ENCODE measurements at regions not wholly inside any gene's neighbourhood (a gene's known extent, or its start where the extent isn't known, plus 50 kb on each side); places are given as distances from the start of the nearest gene placed in this dataset.

- Mint-ChIP-seq H3K27me3 (ENCODE audit: low read depth in 3 of 3) (peaks cover 0 to 3% (median 0%) of the 10 kb centered on the region in 3 donors), H3K36me3 (no peaks in the 10 kb centered on the region), H3K4me1 (no peaks in the 10 kb centered on the region), H3K27ac (no peak overlapping the region), H3K4me3 (no peak overlapping the region), H3K9me3 (no peaks in the 10 kb centered on the region)
- DNase-seq: no peak
Measured at GRCh38 chr2:128745946-128746345, 427.3 kb upstream of the HS6ST1 start.

- Mint-ChIP-seq H3K9me3 (no peaks in the 10 kb centered on the region), H3K4me1 (no peaks in the 10 kb centered on the region), H3K27ac (no peak overlapping the region), H3K27me3 (ENCODE audit: low read depth in 3 of 3) (peaks cover 0 to 3% (median 0%) of the 10 kb centered on the region in 3 donors), H3K4me3 (no peak overlapping the region), H3K36me3 (no peaks in the 10 kb centered on the region)
- no peak for DNase-seq
Measured at GRCh38 chr2:128746356-128746755, 427.7 kb upstream of the HS6ST1 start.

- H3K4me1 Mint-ChIP-seq: peaks cover 0 to 3% of the 10 kb centered on the region in 2 donors
- no peak overlapping the region for H3K27ac Mint-ChIP-seq
- no peaks in the 10 kb centered on the region for H3K36me3 Mint-ChIP-seq
- DNase-seq: no peak
- H3K27me3 Mint-ChIP-seq (ENCODE audit: low read depth in 3 of 3): peaks cover 0 to 3% (median 0%) of the 10 kb centered on the region in 3 donors
- H3K4me3 Mint-ChIP-seq: no peak overlapping the region
- no peaks in the 10 kb centered on the region for H3K9me3 Mint-ChIP-seq
Measured at GRCh38 chr2:128748336-128748735, 429.7 kb upstream of the HS6ST1 start.

GRCh38 chr2:128748835-128749605 lies 430.4 kb upstream of the HS6ST1 start:
- Mint-ChIP-seq H3K4me3 (no peak overlapping the region), H3K27ac (no peak overlapping the region), H3K4me1 (peaks cover 5 to 10% of the 10 kb centered on the region in 2 donors), H3K27me3 (ENCODE audit: low read depth in 3 of 3) (peaks cover 0 to 3% (median 0%) of the 10 kb centered on the region in 3 donors), H3K36me3 (no peaks in the 10 kb centered on the region), H3K9me3 (no peaks in the 10 kb centered on the region)
- DNase-seq: no peak

GRCh38 chr2:128750328-128751165 lies 431.9 kb upstream of the HS6ST1 start:
- Mint-ChIP-seq H3K27me3 (ENCODE audit: low read depth in 3 of 3) (peaks cover 0 to 3% (median 0%) of the 10 kb centered on the region in 3 donors), H3K9me3 (no peaks in the 10 kb centered on the region), H3K27ac (peak overlapping the region in 1 of 6 donors; percentile 43), H3K4me1 (peaks cover 17 to 25% of the 10 kb centered on the region in 2 donors), H3K36me3 (no peaks in the 10 kb centered on the region), H3K4me3 (no peak overlapping the region)
- DNase-seq: no peak

GRCh38 chr2:128751746-128752145 lies 433.1 kb upstream of the HS6ST1 start:
- no peak overlapping the region for H3K4me3 Mint-ChIP-seq
- H3K27me3 Mint-ChIP-seq (ENCODE audit: low read depth in 3 of 3): peaks cover 0 to 3% (median 0%) of the 10 kb centered on the region in 3 donors
- no peaks in the 10 kb centered on the region for H3K36me3 Mint-ChIP-seq
- H3K4me1 Mint-ChIP-seq: peaks cover 17 to 26% of the 10 kb centered on the region in 2 donors
- H3K27ac Mint-ChIP-seq: no peak overlapping the region
- DNase-seq: no peak
- no peaks in the 10 kb centered on the region for H3K9me3 Mint-ChIP-seq

- H3K27me3 Mint-ChIP-seq (ENCODE audit: low read depth in 3 of 3): peaks cover 0 to 3% (median 0%) of the 10 kb centered on the region in 3 donors
Measured at GRCh38 chr2:128752691-128753263, 434.1 kb upstream of the HS6ST1 start.

GRCh38 chr2:128753321-128753720 lies 434.7 kb upstream of the HS6ST1 start:
- no peak for DNase-seq
- peaks cover 17 to 26% of the 10 kb centered on the region in 2 donors for H3K4me1 Mint-ChIP-seq
- peak overlapping the region in 1 of 6 donors; percentile 66 for H3K27ac Mint-ChIP-seq
- no peaks in the 10 kb centered on the region for H3K9me3 Mint-ChIP-seq
- no peak overlapping the region for H3K4me3 Mint-ChIP-seq
- H3K36me3 Mint-ChIP-seq: no peaks in the 10 kb centered on the region
- H3K27me3 Mint-ChIP-seq (ENCODE audit: low read depth in 3 of 3): peaks cover 0 to 3% (median 0%) of the 10 kb centered on the region in 3 donors

More at GRCh38 chr2:128752691-128753263, 434.1 kb upstream of the HS6ST1 start:
- no peak for DNase-seq
- peaks cover 17 to 26% of the 10 kb centered on the region in 2 donors for H3K4me1 Mint-ChIP-seq
- no peaks in the 10 kb centered on the region for H3K9me3 Mint-ChIP-seq
- no peaks in the 10 kb centered on the region for H3K36me3 Mint-ChIP-seq
- H3K4me3 Mint-ChIP-seq: no peak overlapping the region
- peak overlapping the region in 1 of 6 donors; percentile 66 for H3K27ac Mint-ChIP-seq

- peaks cover 17 to 26% of the 10 kb centered on the region in 2 donors for H3K4me1 Mint-ChIP-seq
Measured at GRCh38 chr2:128753800-128754199, 435.1 kb upstream of the HS6ST1 start.

GRCh38 chr2:128754246-128754724 lies 435.6 kb upstream of the HS6ST1 start:
- Mint-ChIP-seq H3K4me3 (peak overlapping the region in 4 of 5 donors; percentile 37 to 42 (median 41)), H3K36me3 (no peaks in the 10 kb centered on the region), H3K27me3 (ENCODE audit: low read depth in 3 of 3) (peaks cover 0 to 3% (median 0%) of the 10 kb centered on the region in 3 donors), H3K9me3 (no peaks in the 10 kb centered on the region), H3K4me1 (peaks cover 17 to 26% of the 10 kb centered on the region in 2 donors), H3K27ac (peak overlapping the region in 5 of 6 donors; percentile 2 to 48 (median 28))
- DNase-seq: peak in 2 of 3 donors; percentile 5 to 16

More at GRCh38 chr2:128753800-128754199, 435.1 kb upstream of the HS6ST1 start:
- no peak for DNase-seq
- H3K36me3 Mint-ChIP-seq: no peaks in the 10 kb centered on the region
- peak overlapping the region in 3 of 5 donors; percentile 37 to 42 (median 41) for H3K4me3 Mint-ChIP-seq
- peaks cover 0 to 3% (median 0%) of the 10 kb centered on the region in 3 donors for H3K27me3 Mint-ChIP-seq (ENCODE audit: low read depth in 3 of 3)
- peak overlapping the region in 3 of 6 donors; percentile 2 to 5 (median 2) for H3K27ac Mint-ChIP-seq
- no peaks in the 10 kb centered on the region for H3K9me3 Mint-ChIP-seq

GRCh38 chr2:128755695-128756364 lies 437.2 kb upstream of the HS6ST1 start:
- Mint-ChIP-seq H3K4me3 (no peak overlapping the region), H3K4me1 (peaks cover 17 to 26% of the 10 kb centered on the region in 2 donors), H3K27ac (no peak overlapping the region), H3K36me3 (no peaks in the 10 kb centered on the region), H3K9me3 (no peaks in the 10 kb centered on the region), H3K27me3 (ENCODE audit: low read depth in 3 of 3) (no peaks in the 10 kb centered on the region)
- DNase-seq: no peak

- no peak for DNase-seq
- H3K9me3 Mint-ChIP-seq: no peaks in the 10 kb centered on the region
- H3K4me1 Mint-ChIP-seq: peaks cover 17 to 26% of the 10 kb centered on the region in 2 donors
- no peaks in the 10 kb centered on the region for H3K36me3 Mint-ChIP-seq
- H3K27ac Mint-ChIP-seq: no peak overlapping the region
- H3K4me3 Mint-ChIP-seq: no peak overlapping the region
- H3K27me3 Mint-ChIP-seq (ENCODE audit: low read depth in 3 of 3): no peaks in the 10 kb centered on the region
Measured at GRCh38 chr2:128756365-128756717, 437.7 kb upstream of the HS6ST1 start.

GRCh38 chr2:128765811-128766210 lies 447.1 kb upstream of the HS6ST1 start:
- no peak overlapping the region for H3K4me3 Mint-ChIP-seq
- no peak overlapping the region for H3K27ac Mint-ChIP-seq
- peaks cover 0 to 6% (median 4%) of the 10 kb centered on the region in 3 donors for H3K36me3 Mint-ChIP-seq
- no peak for DNase-seq
- H3K4me1 Mint-ChIP-seq: no peaks in the 10 kb centered on the region
- H3K27me3 Mint-ChIP-seq (ENCODE audit: low read depth in 3 of 3): peaks cover 0 to 9% (median 0%) of the 10 kb centered on the region in 3 donors
- H3K9me3 Mint-ChIP-seq: peaks cover 0 to 14% (median 6%) of the 10 kb centered on the region in 6 donors
